HFF-Myc (cell line): ENCODE measurements at regions not wholly inside any gene's neighbourhood (a gene's known extent, or its start where the extent isn't known, plus 50 kb on each side); places are given as distances from the start of the nearest gene placed in this dataset.

Experiments
- DNase-seq: peaks from one replicate; pipeline ENCODE4 v3.0.0-alpha.2; 2011; ENCODE audit warnings: low read depth; ENCODE audit errors: extremely low read depth
- H3K4me3 ChIP-seq: replicated peaks from 2 replicates; pipeline ENCODE4 v1.5.1; 2011; ENCODE audit warnings: low read depth, mild to moderate bottlenecking, control low read depth, low read length
- CTCF ChIP-seq: IDR thresholded peaks from 2 replicates; pipeline ENCODE4 v1.5.1; 2012; ENCODE audit warnings: mild to moderate bottlenecking, low read depth, low read length, control low read depth; ENCODE audit errors: missing control alignments

DNA sequence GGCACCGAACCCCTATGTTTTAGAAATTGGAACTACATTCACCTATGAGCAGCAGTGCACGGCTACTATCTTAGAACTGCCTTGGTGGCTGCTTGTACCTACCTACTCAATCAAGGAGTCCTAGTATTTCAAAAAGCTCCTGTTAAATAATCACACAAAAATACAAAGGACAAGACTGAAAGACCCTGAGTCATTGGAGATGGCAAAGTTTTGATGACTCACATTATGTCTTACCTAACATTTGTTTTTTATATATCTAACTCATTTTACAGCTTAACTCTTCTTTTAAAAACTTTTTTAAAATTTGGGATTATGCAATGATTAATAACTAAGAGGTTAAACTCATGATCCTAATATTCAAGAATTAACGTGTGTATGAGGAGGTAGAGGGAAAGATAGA is 1206.0 kb upstream of the TMPRSS15 start:
- no peak overlapping the region for H3K4me3 ChIP-seq
- TF ChIP-seq CTCF: no peak
- DNase-seq: no peak

GRCh38 chr21:19621837-19622496 is 1218.4 kb upstream of the TMPRSS15 start:
- H3K4me3 ChIP-seq: no peak overlapping the region
- TF ChIP-seq CTCF: no peak
- DNase-seq: no peak

- no peak for TF ChIP-seq CTCF
- DNase-seq: no peak
- no peak overlapping the region for H3K4me3 ChIP-seq
Measured at GRCh38 chr21:19640964-19641363, 1237.4 kb upstream of the TMPRSS15 start.

DNA sequence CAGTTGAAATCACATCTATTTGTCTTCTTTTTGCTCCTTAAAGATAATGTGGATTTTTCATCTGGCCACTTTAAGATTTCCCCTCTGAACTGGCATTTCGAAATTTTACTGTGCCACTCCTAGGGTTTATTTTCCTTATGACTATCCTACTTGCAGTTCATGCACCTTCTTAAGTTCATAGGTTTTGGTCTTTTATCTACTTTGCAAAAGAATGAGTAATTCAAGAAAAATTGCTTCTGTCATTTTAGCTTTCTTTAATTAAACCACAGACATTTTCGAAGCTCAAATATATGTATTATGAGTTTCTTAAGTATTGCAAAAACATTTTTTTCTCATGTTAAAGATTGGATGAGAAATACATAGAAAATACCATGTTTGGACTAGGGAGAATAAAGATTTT is 1244.8 kb upstream of the TMPRSS15 start:
- TF ChIP-seq CTCF: no peak
- no peak overlapping the region for H3K4me3 ChIP-seq
- no peak for DNase-seq

DNA sequence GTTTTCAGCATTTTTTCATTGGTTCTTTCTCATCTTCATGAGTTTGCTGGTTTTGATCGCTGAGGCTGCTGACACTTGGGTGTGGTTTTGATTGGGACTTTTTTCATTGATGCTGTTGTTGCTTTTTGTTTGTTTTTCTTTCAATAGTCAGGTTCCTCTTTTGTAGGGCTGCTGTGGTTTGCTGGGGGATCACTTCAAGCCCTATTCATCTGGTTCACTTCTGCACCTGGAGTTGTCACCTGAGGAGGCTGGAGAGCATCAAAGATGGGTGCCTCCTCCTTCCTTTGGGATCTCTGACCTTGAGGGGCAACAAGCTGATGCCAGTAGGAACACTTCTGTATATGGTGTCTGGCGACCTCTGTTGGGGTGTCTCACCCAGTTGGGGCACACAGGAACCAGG is 1279.9 kb upstream of the TMPRSS15 start:
- no peak for TF ChIP-seq CTCF
- no peak for DNase-seq
- no peak overlapping the region for H3K4me3 ChIP-seq

DNA sequence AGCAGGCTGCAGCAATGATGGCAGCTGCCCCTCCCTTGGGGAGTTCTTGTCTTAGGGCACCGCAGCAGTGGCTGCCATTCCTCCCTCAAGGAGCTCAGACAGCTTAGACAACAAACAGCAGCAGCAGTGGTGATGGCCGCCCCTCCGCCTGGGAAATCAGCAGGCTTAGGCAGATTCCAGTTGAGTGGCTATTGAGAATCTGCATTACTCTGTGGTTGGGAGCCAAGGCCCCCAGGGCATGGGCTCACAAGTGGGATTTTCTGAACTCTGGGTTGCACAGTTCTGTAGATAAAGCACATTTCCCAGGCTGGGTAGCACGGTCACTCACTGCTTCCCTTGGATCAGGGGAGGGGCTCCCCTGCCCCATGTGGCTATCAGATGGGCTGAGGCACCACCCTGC is 1280.7 kb upstream of the TMPRSS15 start:
- H3K4me3 ChIP-seq: no peak overlapping the region
- TF ChIP-seq CTCF: no peak
- DNase-seq: no peak

DNA sequence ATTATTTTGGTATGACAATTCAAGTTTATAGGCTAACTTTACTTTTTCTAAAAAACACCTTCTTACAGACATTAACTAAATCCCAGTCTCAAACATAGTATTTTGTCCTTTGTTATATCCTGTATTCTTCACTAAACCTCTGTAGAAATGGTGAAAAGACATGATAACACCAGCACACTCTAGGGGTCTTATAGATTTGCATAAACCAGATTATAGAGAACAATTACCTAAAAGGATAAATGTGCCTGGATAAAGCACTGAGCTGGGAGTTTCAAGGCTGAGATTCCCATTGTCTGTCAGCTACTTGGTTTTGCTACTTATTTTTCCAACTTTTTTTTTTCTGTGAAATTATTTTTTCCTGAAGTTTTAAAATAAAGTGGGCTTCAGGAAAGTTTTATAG is 1288.6 kb upstream of the TMPRSS15 start:
- DNase-seq: no peak

More for the DNA sequence above, 1288.6 kb upstream of the TMPRSS15 start:
- no peak for TF ChIP-seq CTCF
- H3K4me3 ChIP-seq: no peak overlapping the region
